Peyer's patch (tissue), 4 donors: ENCODE measurements at regions not wholly inside any gene's neighbourhood (a gene's known extent, or its start where the extent isn't known, plus 50 kb on each side); places are given as distances from the start of the nearest gene placed in this dataset.

Experiments
- CTCF ChIP-seq, 6 experiments: fragments of 450-650 bp in 4 of 6; fragments of 200-600 bp in 2 of 6; sonication (generic) in 1 of 6; IDR thresholded peaks; one replicate each; pipeline ENCODE4 v1.5.1; 2017 to 2019; ENCODE audit warnings: antibody characterized with exemption in 6 of 6, mild to moderate bottlenecking in 3 of 6, moderate library complexity in 1 of 6
- POLR2A ChIP-seq, 2 donors: fragments of 450-650 bp; IDR thresholded peaks; one replicate each; pipeline ENCODE4 v1.5.1; 2017; ENCODE audit warnings: antibody characterized with exemption in 2 of 2, mild to moderate bottlenecking in 2 of 2, moderate library complexity in 2 of 2

DNA sequence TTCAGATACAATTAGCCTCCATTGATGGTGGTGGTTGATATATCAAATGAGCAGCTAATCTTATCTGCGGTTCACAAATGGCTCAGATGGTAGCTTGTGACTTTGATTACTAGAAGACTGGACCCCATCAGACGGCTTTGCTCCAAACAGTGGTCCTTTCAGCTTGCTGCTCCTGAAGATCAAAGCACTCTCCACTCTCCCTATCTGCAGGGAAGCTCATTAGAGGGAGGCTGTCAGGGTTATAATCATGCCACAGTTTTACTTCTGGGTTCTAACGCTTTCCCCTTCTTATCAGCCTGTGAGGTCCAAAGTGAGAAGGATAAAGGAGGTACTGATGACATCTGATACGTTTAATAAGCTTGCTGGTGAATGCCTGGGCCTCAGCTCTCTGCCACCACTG lies 247.1 kb upstream of the NT5C1B start:
- no peak for TF ChIP-seq CTCF (IDR thresholded peaks at IDR 0.05)
- no peak for TF ChIP-seq POLR2A (IDR thresholded peaks at IDR 0.05)
